DND-41 (cell line): ENCODE measurements at regions not wholly inside any gene's neighbourhood (a gene's known extent, or its start where the extent isn't known, plus 50 kb on each side); places are given as distances from the start of the nearest gene placed in this dataset.

Experiments
- ATAC-seq: fragments of 200-7000 bp; cut with Tn5 transposase; 3 replicates; pipeline ENCODE4 v1.9.1; 2021; ENCODE audit warnings: low read depth; ENCODE audit not compliant: insufficient read depth
- DNase-seq: peaks from one replicate; pipeline ENCODE4 v3.0.0-alpha.2; 2020
- H2AFZ ChIP-seq: 2 replicates; pipeline ENCODE4 v1.6.0; 2012; ENCODE audit warnings: low read depth, low read length
- H3K27ac ChIP-seq: 2 replicates; pipeline ENCODE4 v1.5.1; 2012; ENCODE audit warnings: low read length, inconsistent platforms
- H3K27me3 ChIP-seq: fragments of 200-600 bp; sonication (generic); 2 replicates; pipeline ENCODE4 v1.6.0; 2012; ENCODE audit warnings: low read length, mild to moderate bottlenecking, inconsistent platforms; ENCODE audit not compliant: insufficient read depth, poor library complexity
- H3K36me3 ChIP-seq: 2 replicates; pipeline ENCODE4 v1.5.1; 2012; ENCODE audit warnings: low read length, inconsistent platforms; ENCODE audit not compliant: insufficient read depth
- H3K4me1 ChIP-seq: 2 replicates; pipeline ENCODE4 v1.5.1; 2012; ENCODE audit warnings: mild to moderate bottlenecking, low read length; ENCODE audit not compliant: insufficient read depth
- H3K4me2 ChIP-seq: 2 replicates; pipeline ENCODE4 v1.6.0; 2012; ENCODE audit warnings: mild to moderate bottlenecking, moderate library complexity, low read length, inconsistent platforms; ENCODE audit not compliant: insufficient read depth
- H3K4me3 ChIP-seq, 2 experiments: fragments of 200-600 bp in 1 of 2; shearing (Covaris generic) in 1 of 2; 2 replicates each; pipeline ENCODE4 v1.5.1; 2012 to 2016; ENCODE audit warnings: inconsistent platforms in 2 of 2, low read length in 2 of 2, mild to moderate bottlenecking in 2 of 2, low read depth in 1 of 2, moderate library complexity in 1 of 2
- H3K79me2 ChIP-seq: 2 replicates; pipeline ENCODE4 v1.6.0; 2012; ENCODE audit warnings: low read length, inconsistent platforms; ENCODE audit not compliant: insufficient read depth
- H3K9ac ChIP-seq: 2 replicates; pipeline ENCODE4 v1.6.0; 2012; ENCODE audit warnings: low read depth, mild to moderate bottlenecking, inconsistent platforms, low read length, moderate library complexity
- H3K9me3 ChIP-seq: 2 replicates; pipeline ENCODE4 v1.5.1; 2012; ENCODE audit warnings: low read length, moderate library complexity, mild to moderate bottlenecking, inconsistent platforms; ENCODE audit not compliant: insufficient read depth, severe bottlenecking
- H4K20me1 ChIP-seq: 2 replicates; pipeline ENCODE4 v1.6.0; 2012; ENCODE audit warnings: low read length; ENCODE audit not compliant: insufficient read depth
- EZH2 ChIP-seq: IDR thresholded peaks from 3 replicates; pipeline ENCODE4 v1.6.1; 2012; ENCODE audit warnings: borderline replicate concordance, low read depth, mild to moderate bottlenecking, moderate library complexity, low read length, inconsistent platforms; ENCODE audit not compliant: severe bottlenecking
- TF ChIP-seq, protein P1 (sequence below): IDR thresholded peaks from 2 replicates; pipeline ENCODE4 v1.5.1; 2012; ENCODE audit warnings: borderline replicate concordance, low read length, moderate library complexity, mild to moderate bottlenecking; ENCODE audit not compliant: poor library complexity, severe bottlenecking; ENCODE audit errors: extremely low read depth

- Histone ChIP-seq H2AFZ (no peak overlapping the region), H3K4me2 (no peak overlapping the region)
Measured at GRCh38 chr16:79848719-79849118, 248.2 kb upstream of the MAF start.

GRCh38 chr16:79847569-79847968 is 247.0 kb upstream of the MAF start:
- Histone ChIP-seq H3K27me3 (no peaks in the 10 kb centered on the region), H3K27ac (no peak overlapping the region), H3K9me3 (no peaks in the 10 kb centered on the region), H2AFZ (no peak overlapping the region), H3K4me3 (no peak overlapping the region), H3K79me2 (no peaks in the 10 kb centered on the region), H4K20me1 (no peaks in the 10 kb centered on the region), H3K9ac (no peak overlapping the region), H3K4me2 (no peak overlapping the region), H3K36me3 (no peaks in the 10 kb centered on the region), H3K4me1 (peaks cover 20% of the 10 kb centered on the region)
- DNase-seq = no peak
- TF ChIP-seq, protein P1, sequence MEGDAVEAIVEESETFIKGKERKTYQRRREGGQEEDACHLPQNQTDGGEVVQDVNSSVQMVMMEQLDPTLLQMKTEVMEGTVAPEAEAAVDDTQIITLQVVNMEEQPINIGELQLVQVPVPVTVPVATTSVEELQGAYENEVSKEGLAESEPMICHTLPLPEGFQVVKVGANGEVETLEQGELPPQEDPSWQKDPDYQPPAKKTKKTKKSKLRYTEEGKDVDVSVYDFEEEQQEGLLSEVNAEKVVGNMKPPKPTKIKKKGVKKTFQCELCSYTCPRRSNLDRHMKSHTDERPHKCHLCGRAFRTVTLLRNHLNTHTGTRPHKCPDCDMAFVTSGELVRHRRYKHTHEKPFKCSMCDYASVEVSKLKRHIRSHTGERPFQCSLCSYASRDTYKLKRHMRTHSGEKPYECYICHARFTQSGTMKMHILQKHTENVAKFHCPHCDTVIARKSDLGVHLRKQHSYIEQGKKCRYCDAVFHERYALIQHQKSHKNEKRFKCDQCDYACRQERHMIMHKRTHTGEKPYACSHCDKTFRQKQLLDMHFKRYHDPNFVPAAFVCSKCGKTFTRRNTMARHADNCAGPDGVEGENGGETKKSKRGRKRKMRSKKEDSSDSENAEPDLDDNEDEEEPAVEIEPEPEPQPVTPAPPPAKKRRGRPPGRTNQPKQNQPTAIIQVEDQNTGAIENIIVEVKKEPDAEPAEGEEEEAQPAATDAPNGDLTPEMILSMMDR = no peak
- no peak for TF ChIP-seq EZH2
- no peak for ATAC-seq

More at GRCh38 chr16:79848719-79849118, 248.2 kb upstream of the MAF start:
- DNase-seq (no peak), ATAC-seq (no peak)
- Histone ChIP-seq H3K4me1 (peaks cover 20% of the 10 kb centered on the region), H3K27ac (no peak overlapping the region), H3K36me3 (no peaks in the 10 kb centered on the region), H3K27me3 (no peaks in the 10 kb centered on the region), H4K20me1 (no peaks in the 10 kb centered on the region), H3K9me3 (no peaks in the 10 kb centered on the region), H3K9ac (no peak overlapping the region), H3K79me2 (no peaks in the 10 kb centered on the region), H3K4me3 (no peak overlapping the region)
- no peak for TF ChIP-seq EZH2
- TF ChIP-seq, protein P1 = no peak

- no peak overlapping the region for H3K4me2 ChIP-seq
- no peak for TF ChIP-seq EZH2
- TF ChIP-seq, protein P1 = no peak
- no peaks in the 10 kb centered on the region for H3K79me2 ChIP-seq
- H3K4me3 ChIP-seq = no peak overlapping the region
- H3K27ac ChIP-seq = no peak overlapping the region
- H3K27me3 ChIP-seq = no peaks in the 10 kb centered on the region
- ATAC-seq = no peak
- H3K9ac ChIP-seq = no peak overlapping the region
- no peaks in the 10 kb centered on the region for H3K36me3 ChIP-seq
- H2AFZ ChIP-seq = no peak overlapping the region
- peaks cover 20% of the 10 kb centered on the region for H3K4me1 ChIP-seq
- no peaks in the 10 kb centered on the region for H4K20me1 ChIP-seq
- no peaks in the 10 kb centered on the region for H3K9me3 ChIP-seq
- no peak for DNase-seq
Measured at GRCh38 chr16:79847101-79847500, 246.6 kb upstream of the MAF start.

DNA sequence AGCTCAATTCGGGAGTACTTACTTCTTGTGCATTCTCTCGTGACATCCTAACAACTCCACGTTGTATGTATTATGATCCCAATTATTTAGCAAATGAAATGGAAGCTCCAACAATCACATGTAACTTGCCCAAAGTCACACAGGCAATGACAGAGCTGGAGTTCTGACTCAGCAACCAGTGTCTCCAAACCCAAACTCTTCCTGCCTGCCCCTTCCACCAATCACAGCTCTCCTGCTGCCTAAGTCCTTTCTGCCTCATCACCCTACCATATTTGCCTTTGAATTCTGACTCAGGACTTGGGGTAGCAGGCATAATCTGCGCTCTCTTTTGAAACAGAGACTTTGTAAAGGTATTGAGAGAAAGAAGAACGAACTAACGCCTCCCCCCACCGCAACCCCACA is 245.2 kb upstream of the MAF start:
- no peak for TF ChIP-seq EZH2
- TF ChIP-seq, protein P1 = no peak
- ATAC-seq (0 out of 3 replicates have a peak, but pooled peaks have one; percentile 42), DNase-seq (no peak)
- Histone ChIP-seq H3K79me2 (no peaks in the 10 kb centered on the region), H3K4me2 (no peak overlapping the region), H3K27ac (no peak overlapping the region; the same call in 1 of the 2 replicates), H2AFZ (no peak overlapping the region), H3K27me3 (no peaks in the 10 kb centered on the region), H4K20me1 (no peaks in the 10 kb centered on the region), H3K36me3 (no peaks in the 10 kb centered on the region), H3K4me1 (peaks cover 20% of the 10 kb centered on the region), H3K4me3 (no peak overlapping the region), H3K9me3 (no peaks in the 10 kb centered on the region), H3K9ac (no peak overlapping the region)
